ENCODE measurements at regions not wholly inside any gene's neighbourhood (a gene's known extent, or its start where the extent isn't known, plus 50 kb on each side); places are given as distances from the start of the nearest gene placed in this dataset.

DNA sequence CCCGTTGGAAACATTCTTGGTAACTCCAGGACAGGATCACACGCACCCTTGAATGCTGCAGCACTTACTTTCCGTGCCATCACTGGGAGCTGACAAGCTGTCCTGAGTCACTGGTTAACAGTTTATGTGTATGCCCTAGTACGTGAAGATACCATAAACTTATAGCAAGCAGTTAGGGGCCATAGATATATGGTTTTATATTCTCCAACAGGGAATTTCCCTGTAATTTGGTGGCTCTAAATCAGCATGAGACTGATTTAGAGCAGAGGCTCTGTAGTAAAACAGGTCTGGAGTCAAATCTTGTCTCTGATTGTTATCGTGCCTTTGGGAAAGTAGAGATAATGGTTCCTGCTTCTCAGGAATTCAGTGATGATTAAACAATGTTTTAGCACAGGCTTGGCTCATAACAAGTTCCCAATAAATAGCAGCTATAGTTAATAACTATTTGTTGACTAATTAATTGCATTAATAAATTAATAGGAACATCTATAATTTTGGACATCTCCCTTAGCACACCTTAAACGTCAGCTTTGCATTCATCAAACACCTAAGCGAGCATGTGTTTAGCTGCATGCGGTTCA, 215.2 kb downstream of the VAPA start:
- TF ChIP-seq, protein P1, sequence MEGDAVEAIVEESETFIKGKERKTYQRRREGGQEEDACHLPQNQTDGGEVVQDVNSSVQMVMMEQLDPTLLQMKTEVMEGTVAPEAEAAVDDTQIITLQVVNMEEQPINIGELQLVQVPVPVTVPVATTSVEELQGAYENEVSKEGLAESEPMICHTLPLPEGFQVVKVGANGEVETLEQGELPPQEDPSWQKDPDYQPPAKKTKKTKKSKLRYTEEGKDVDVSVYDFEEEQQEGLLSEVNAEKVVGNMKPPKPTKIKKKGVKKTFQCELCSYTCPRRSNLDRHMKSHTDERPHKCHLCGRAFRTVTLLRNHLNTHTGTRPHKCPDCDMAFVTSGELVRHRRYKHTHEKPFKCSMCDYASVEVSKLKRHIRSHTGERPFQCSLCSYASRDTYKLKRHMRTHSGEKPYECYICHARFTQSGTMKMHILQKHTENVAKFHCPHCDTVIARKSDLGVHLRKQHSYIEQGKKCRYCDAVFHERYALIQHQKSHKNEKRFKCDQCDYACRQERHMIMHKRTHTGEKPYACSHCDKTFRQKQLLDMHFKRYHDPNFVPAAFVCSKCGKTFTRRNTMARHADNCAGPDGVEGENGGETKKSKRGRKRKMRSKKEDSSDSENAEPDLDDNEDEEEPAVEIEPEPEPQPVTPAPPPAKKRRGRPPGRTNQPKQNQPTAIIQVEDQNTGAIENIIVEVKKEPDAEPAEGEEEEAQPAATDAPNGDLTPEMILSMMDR (IDR thresholded peaks at IDR 0.05) = no peak
- no peak for TF ChIP-seq POLR2A (IDR thresholded peaks at IDR 0.05)
